ENCODE measurements at regions not wholly inside any gene's neighbourhood (a gene's known extent, or its start where the extent isn't known, plus 50 kb on each side); places are given as distances from the start of the nearest gene placed in this dataset.
"Not testable (repeated sequence)": the region's sequence is repeated elsewhere in the genome, so short reads cannot be mapped to it uniquely, and the experiment has no call there.

DNA sequence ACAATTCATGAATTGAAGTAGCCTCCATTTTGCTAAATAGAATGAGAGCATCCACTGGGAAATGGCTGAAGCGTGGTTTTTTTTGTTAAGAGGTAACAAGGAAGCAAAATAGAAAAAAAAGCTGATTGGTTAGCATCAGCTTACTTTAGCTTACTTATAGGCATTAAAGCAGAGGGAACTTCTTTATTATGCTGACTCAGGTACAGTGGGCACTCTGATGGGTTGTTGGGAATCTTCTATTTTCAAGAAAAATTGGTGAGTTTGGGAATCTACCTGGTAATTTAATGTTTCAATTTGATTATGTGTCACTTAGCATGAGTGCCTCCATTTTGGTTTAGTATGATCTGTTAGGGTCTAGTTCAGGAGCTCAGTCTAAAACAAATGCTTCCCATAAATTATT lies 289.6 kb downstream of the ANXA1 start:
- TF ChIP-seq, protein P1, sequence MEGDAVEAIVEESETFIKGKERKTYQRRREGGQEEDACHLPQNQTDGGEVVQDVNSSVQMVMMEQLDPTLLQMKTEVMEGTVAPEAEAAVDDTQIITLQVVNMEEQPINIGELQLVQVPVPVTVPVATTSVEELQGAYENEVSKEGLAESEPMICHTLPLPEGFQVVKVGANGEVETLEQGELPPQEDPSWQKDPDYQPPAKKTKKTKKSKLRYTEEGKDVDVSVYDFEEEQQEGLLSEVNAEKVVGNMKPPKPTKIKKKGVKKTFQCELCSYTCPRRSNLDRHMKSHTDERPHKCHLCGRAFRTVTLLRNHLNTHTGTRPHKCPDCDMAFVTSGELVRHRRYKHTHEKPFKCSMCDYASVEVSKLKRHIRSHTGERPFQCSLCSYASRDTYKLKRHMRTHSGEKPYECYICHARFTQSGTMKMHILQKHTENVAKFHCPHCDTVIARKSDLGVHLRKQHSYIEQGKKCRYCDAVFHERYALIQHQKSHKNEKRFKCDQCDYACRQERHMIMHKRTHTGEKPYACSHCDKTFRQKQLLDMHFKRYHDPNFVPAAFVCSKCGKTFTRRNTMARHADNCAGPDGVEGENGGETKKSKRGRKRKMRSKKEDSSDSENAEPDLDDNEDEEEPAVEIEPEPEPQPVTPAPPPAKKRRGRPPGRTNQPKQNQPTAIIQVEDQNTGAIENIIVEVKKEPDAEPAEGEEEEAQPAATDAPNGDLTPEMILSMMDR (IDR thresholded peaks at IDR 0.05; ENCODE audit: low read depth, low read length, poor library complexity, severe bottlenecking) = no peak
- TF ChIP-seq EZH2phosphoT487 (IDR thresholded peaks at IDR 0.05; ENCODE audit: borderline replicate concordance, low read length) = no peak
- no peaks in the 10 kb centered on the region for H3K36me3 ChIP-seq (ENCODE audit: control insufficient read depth, low read length)

DNA sequence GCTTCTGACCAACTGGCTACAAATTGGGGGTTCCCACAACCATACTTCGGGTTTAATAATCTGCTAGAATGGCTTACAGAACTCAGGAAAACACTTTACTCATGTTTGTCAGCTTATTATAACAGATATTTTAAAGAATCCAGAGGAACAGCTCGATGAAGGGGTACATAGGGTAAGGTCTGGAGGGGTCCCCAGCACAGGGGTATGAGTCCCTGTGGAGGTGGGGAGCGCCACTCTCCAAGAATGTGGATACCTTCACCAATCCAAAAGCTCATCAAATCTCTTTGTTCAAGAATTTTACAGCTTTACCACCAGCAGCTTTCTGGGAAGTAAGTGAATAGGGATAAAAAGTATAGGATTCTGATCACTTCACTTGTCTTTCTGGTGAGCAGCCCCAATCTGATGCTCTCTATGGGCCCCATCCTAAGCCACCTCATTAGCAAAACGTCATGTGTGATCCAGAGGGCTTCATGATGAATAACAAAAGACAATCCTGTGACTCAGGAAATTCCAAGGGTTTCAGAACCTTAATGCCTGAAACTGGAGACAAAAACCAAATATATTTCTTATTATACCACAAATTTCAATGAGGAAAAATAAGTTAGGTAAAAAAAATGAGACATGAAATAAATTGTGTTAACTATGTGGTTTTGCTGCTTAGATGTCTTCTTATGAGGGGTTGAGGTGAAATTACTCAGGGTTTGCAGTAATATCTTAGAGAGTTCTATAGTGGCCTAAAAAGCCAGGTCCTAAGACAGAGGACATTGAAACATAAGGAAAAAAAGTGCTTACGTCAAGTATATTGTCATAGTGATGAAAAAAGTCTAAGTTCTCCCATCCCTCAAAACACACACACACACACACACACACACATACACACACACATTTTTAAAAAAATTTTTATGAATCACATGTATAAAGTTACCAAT lies 290.5 kb downstream of the ANXA1 start:
- Histone ChIP-seq H3K4me2 (ENCODE audit: low read length) (no peak overlapping the region), H3K4me1 (ENCODE audit: control insufficient read depth, low read length) (no peaks in the 10 kb centered on the region), H3K9me3 (ENCODE audit: control insufficient read depth, insufficient read depth, low read length) (no peaks in the 10 kb centered on the region), H3K4me3 (ENCODE audit: low read length) (no peak overlapping the region), H3K27me3 (ENCODE audit: control insufficient read depth, low read length) (no peaks in the 10 kb centered on the region), H3K9me2 (replicated peaks; ENCODE audit: control insufficient read depth, low read length) (no peaks in the 10 kb centered on the region), H3K79me2 (ENCODE audit: control insufficient read depth, low read length) (no peaks in the 10 kb centered on the region), H4K20me1 (ENCODE audit: control insufficient read depth, insufficient read depth, low read depth, low read length) (no peaks in the 10 kb centered on the region), H3F3A (ENCODE audit: control insufficient read depth, insufficient read depth) (no peaks in the 10 kb centered on the region), H3K36me3 (ENCODE audit: control insufficient read depth, low read length) (no peaks in the 10 kb centered on the region), H3K27ac (ENCODE audit: low read depth, low read length) (no peak overlapping the region)
- TF ChIP-seq, protein P1 (IDR thresholded peaks at IDR 0.05; ENCODE audit: low read depth, low read length, poor library complexity, severe bottlenecking) = no peak
- TF ChIP-seq EZH2phosphoT487 (IDR thresholded peaks at IDR 0.05; ENCODE audit: borderline replicate concordance, low read length) = no peak

More for the DNA sequence above, 289.6 kb downstream of the ANXA1 start:
- Histone ChIP-seq H4K20me1 (ENCODE audit: control insufficient read depth, insufficient read depth, low read depth, low read length) (no peaks in the 10 kb centered on the region), H3K79me2 (ENCODE audit: control insufficient read depth, low read length) (no peaks in the 10 kb centered on the region), H3K4me1 (ENCODE audit: control insufficient read depth, low read length) (no peaks in the 10 kb centered on the region), H3F3A (ENCODE audit: control insufficient read depth, insufficient read depth) (no peaks in the 10 kb centered on the region), H3K27ac (ENCODE audit: low read depth, low read length) (no peak overlapping the region), H3K4me3 (ENCODE audit: low read length) (no peak overlapping the region), H3K27me3 (ENCODE audit: control insufficient read depth, low read length) (no peaks in the 10 kb centered on the region), H3K9me3 (ENCODE audit: control insufficient read depth, insufficient read depth, low read length) (no peaks in the 10 kb centered on the region), H3K9me2 (replicated peaks; ENCODE audit: control insufficient read depth, low read length) (no peaks in the 10 kb centered on the region), H3K4me2 (ENCODE audit: low read length) (no peak overlapping the region)

DNA sequence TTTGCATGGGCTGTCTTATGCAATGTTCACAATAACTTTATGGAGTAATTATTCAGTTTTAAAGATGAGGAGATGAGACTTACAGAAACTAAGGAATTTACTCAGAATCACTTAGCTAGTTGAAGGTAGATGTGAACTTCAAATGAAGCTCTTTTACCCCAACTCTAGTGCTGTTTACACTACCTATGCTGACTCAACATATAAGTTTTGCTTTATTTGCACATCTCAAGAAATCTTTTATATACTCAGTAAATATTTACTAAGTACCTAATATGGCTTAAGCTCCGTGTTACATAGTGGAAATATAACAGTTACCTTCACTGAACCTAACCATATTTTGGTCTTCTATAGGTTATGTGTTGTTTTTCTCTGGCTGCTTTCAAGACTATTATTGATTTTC lies 293.2 kb downstream of the ANXA1 start:
- TF ChIP-seq EZH2phosphoT487 (IDR thresholded peaks at IDR 0.05; ENCODE audit: borderline replicate concordance, low read length) = no peak
- TF ChIP-seq, protein P1 (IDR thresholded peaks at IDR 0.05; ENCODE audit: low read depth, low read length, poor library complexity, severe bottlenecking) = no peak
- H3K9me2 ChIP-seq (replicated peaks; ENCODE audit: control insufficient read depth, low read length) = no peaks in the 10 kb centered on the region
- H3K27ac ChIP-seq (ENCODE audit: low read depth, low read length) = no peak overlapping the region
- H4K20me1 ChIP-seq (ENCODE audit: control insufficient read depth, insufficient read depth, low read depth, low read length) = no peaks in the 10 kb centered on the region
- no peaks in the 10 kb centered on the region for H3K36me3 ChIP-seq (ENCODE audit: control insufficient read depth, low read length)
- H3F3A ChIP-seq (ENCODE audit: control insufficient read depth, insufficient read depth) = no peaks in the 10 kb centered on the region
- H3K4me2 ChIP-seq (ENCODE audit: low read length) = no peak overlapping the region
- no peak overlapping the region for H3K4me3 ChIP-seq (ENCODE audit: low read length)
- no peaks in the 10 kb centered on the region for H3K27me3 ChIP-seq (ENCODE audit: control insufficient read depth, low read length)
- H3K79me2 ChIP-seq (ENCODE audit: control insufficient read depth, low read length) = no peaks in the 10 kb centered on the region
- no peaks in the 10 kb centered on the region for H3K4me1 ChIP-seq (ENCODE audit: control insufficient read depth, low read length)
- H3K9me3 ChIP-seq (ENCODE audit: control insufficient read depth, insufficient read depth, low read length) = no peaks in the 10 kb centered on the region

- not testable (repeated sequence) for H3K27ac ChIP-seq (ENCODE audit: low read depth, low read length); H3K36me3 ChIP-seq (ENCODE audit: control insufficient read depth, low read length); H3K4me1 ChIP-seq (ENCODE audit: control insufficient read depth, low read length); H3K9me2 ChIP-seq (replicated peaks; ENCODE audit: control insufficient read depth, low read length); H3K4me2 ChIP-seq (ENCODE audit: low read length); H3K4me3 ChIP-seq (ENCODE audit: low read length); H4K20me1 ChIP-seq (ENCODE audit: control insufficient read depth, insufficient read depth, low read depth, low read length); H3K79me2 ChIP-seq (ENCODE audit: control insufficient read depth, low read length); H3K9me3 ChIP-seq (ENCODE audit: control insufficient read depth, insufficient read depth, low read length); H3K27me3 ChIP-seq (ENCODE audit: control insufficient read depth, low read length); H3F3A ChIP-seq (ENCODE audit: control insufficient read depth, insufficient read depth)
Measured at GRCh38 chr9:73445384-73445783, 293.7 kb downstream of the ANXA1 start.

All from DOHH2 (cell line).